CD14-positive monocyte (primary cell): ENCODE measurements at regions not wholly inside any gene's neighbourhood (a gene's known extent, or its start where the extent isn't known, plus 50 kb on each side); places are given as distances from the start of the nearest gene placed in this dataset.

ENCODE experiments used
- DNase-seq, 3 donors: peaks; one replicate each; pipeline ENCODE4 v3.0.0-alpha.2; 2011 to 2022
- H2AFZ ChIP-seq: 2 replicates; pipeline ENCODE4 v1.6.0; 2012; ENCODE audit warnings: mild to moderate bottlenecking, low read depth, low read length, inconsistent platforms; ENCODE audit not compliant: insufficient read depth, poor library complexity, severe bottlenecking
- H3K27ac ChIP-seq, 2 donors: 1 replicate in 1 of 2; 2 replicates in 1 of 2; pipeline ENCODE4 v1.5.1; 2012 to 2013; ENCODE audit warnings: low read length in 2 of 2, control low read depth in 1 of 2, inconsistent platforms in 1 of 2, low read depth in 1 of 2, mild to moderate bottlenecking in 1 of 2
- H3K27me3 ChIP-seq, 2 donors: one replicate each; pipeline versions ENCODE4 v1.6.0 to v1.6.1; 2011 to 2013; ENCODE audit warnings: low read length in 2 of 2; ENCODE audit not compliant: control insufficient read depth in 2 of 2, insufficient read depth in 2 of 2
- H3K36me3 ChIP-seq, 2 donors: replicated peaks in 1 of 2; 1 replicate in 1 of 2; 2 replicates in 1 of 2; pipeline versions ENCODE4 v1.5.1 to v1.6.1; 2012 to 2013; ENCODE audit warnings: low read length in 2 of 2, control low read depth in 1 of 2, inconsistent platforms in 1 of 2, mild to moderate bottlenecking in 1 of 2; ENCODE audit not compliant: insufficient read depth in 2 of 2, control insufficient read depth in 1 of 2
- H3K4me1 ChIP-seq, 2 donors: 1 replicate in 1 of 2; 2 replicates in 1 of 2; pipeline versions ENCODE4 v1.5.1 to v1.6.1; 2012 to 2013; ENCODE audit warnings: low read length in 2 of 2, control low read depth in 1 of 2, inconsistent platforms in 1 of 2, mild to moderate bottlenecking in 1 of 2, moderate library complexity in 1 of 2; ENCODE audit not compliant: insufficient read depth in 2 of 2, control insufficient read depth in 1 of 2
- H3K4me2 ChIP-seq: replicated peaks from 2 replicates; pipeline ENCODE3; 2012; ENCODE audit warnings: low read length, moderate library complexity, mild to moderate bottlenecking; ENCODE audit not compliant: poor library complexity, severe bottlenecking; ENCODE audit errors: extremely low read depth
- H3K4me3 ChIP-seq, 3 experiments: fragments of 200-600 bp in 1 of 3; sonication (generic) in 1 of 3; replicated peaks in 1 of 3; 1 replicate in 2 of 3; 2 replicates in 1 of 3; pipeline ENCODE4 v1.5.1; 2011 to 2013; ENCODE audit warnings: low read length in 3 of 3, mild to moderate bottlenecking in 3 of 3, control low read depth in 2 of 3, low read depth in 2 of 3, inconsistent platforms in 1 of 3, moderate library complexity in 1 of 3
- H3K79me2 ChIP-seq: 2 replicates; pipeline ENCODE4 v1.6.0; 2012; ENCODE audit warnings: mild to moderate bottlenecking, control low read depth, inconsistent platforms, low read length, moderate library complexity; ENCODE audit not compliant: insufficient read depth
- H3K9ac ChIP-seq: 2 replicates; pipeline ENCODE4 v1.6.0; 2017; ENCODE audit warnings: low read length, mild to moderate bottlenecking; ENCODE audit not compliant: insufficient read depth, poor library complexity, severe bottlenecking
- H3K9me3 ChIP-seq, 2 donors: replicated peaks in 1 of 2; 1 replicate in 1 of 2; 2 replicates in 1 of 2; pipeline versions ENCODE4 v1.5.1 to v1.6.1; 2012 to 2013; ENCODE audit warnings: low read length in 2 of 2, control low read depth in 1 of 2; ENCODE audit not compliant: control insufficient read depth in 1 of 2, insufficient read depth in 1 of 2
- H4K20me1 ChIP-seq: 2 replicates; pipeline ENCODE4 v1.6.0; 2012; ENCODE audit warnings: mild to moderate bottlenecking, low read length, control low read depth, moderate library complexity; ENCODE audit not compliant: insufficient read depth
- H3K27ac Mint-ChIP-seq, 7 donors: one replicate each; pipeline ENCODE4 v1.8.0; 2020; ENCODE audit warnings: mild to moderate bottlenecking in 7 of 7, mixed read lengths in 7 of 7, moderate library complexity in 6 of 7, inconsistent platforms in 2 of 7
- H3K27me3 Mint-ChIP-seq, 3 donors: one replicate each; pipeline ENCODE4 v1.8.0; 2021 to 2022; ENCODE audit warnings: low read depth in 3 of 3, mild to moderate bottlenecking in 3 of 3, mixed read lengths in 3 of 3, moderate library complexity in 3 of 3, inconsistent platforms in 1 of 3
- H3K36me3 Mint-ChIP-seq, 2 donors: one replicate each; pipeline ENCODE4 v1.8.0; 2020; ENCODE audit warnings: mixed read lengths in 2 of 2, inconsistent platforms in 1 of 2, mild to moderate bottlenecking in 1 of 2
- H3K4me1 Mint-ChIP-seq: one replicate; pipeline ENCODE4 v1.8.0; 2020; ENCODE audit warnings: mild to moderate bottlenecking, mixed read lengths
- H3K4me3 Mint-ChIP-seq, 2 donors: one replicate each; pipeline ENCODE4 v1.8.0; 2020; ENCODE audit warnings: mild to moderate bottlenecking in 2 of 2, mixed read lengths in 2 of 2, moderate library complexity in 1 of 2
- H3K9me3 Mint-ChIP-seq, 7 donors: one replicate each; pipeline ENCODE4 v1.8.0; 2020 to 2022; ENCODE audit warnings: mixed read lengths in 7 of 7, mild to moderate bottlenecking in 6 of 7, moderate library complexity in 6 of 7, inconsistent platforms in 2 of 7
- CTCF ChIP-seq: fragments of 200-600 bp; IDR thresholded peaks from one replicate; pipeline ENCODE4 v1.8.0; 2022; ENCODE audit warnings: antibody characterized with exemption, mild to moderate bottlenecking
- WGBS: methylation state at CpG from one replicate; pipeline ENCODE4 v1.1.5; 2013; ENCODE audit warnings: missing lambda C conversion rate; ENCODE audit not compliant: insufficient coverage; 5-methylcytosine and 5-hydroxymethylcytosine counted together
- intact Hi-C, 2 donors: fragments of 100-400 bp; cut with micrococcal nuclease; formaldehyde crosslinking; loops; one replicate each; pipeline versions ENCODE4 v1.15.0 to v1.15.1; 2023

- Histone ChIP-seq H3K4me3 (no peak overlapping the region), H3K27me3 (no peaks in the 10 kb centered on the region), H3K9me3 (no peaks in the 10 kb centered on the region), H3K36me3 (no peaks in the 10 kb centered on the region), H3K79me2 (no peaks in the 10 kb centered on the region), H4K20me1 (no peaks in the 10 kb centered on the region), H3K9ac (no peak overlapping the region), H2AFZ (no peak overlapping the region), H3K4me1 (no peaks in the 10 kb centered on the region), H3K27ac (no peak overlapping the region), H3K4me2 (no peak overlapping the region)
- Mint-ChIP-seq H3K4me1 (no peaks in the 10 kb centered on the region), H3K27me3 (peaks cover 0 to 5% (median 2%) of the 10 kb centered on the region in 3 donors), H3K4me3 (no peak overlapping the region), H3K9me3 (peaks cover 0 to 1% (median 0%) of the 10 kb centered on the region in 7 donors), H3K36me3 (no peaks in the 10 kb centered on the region), H3K27ac (no peak overlapping the region)
- DNase-seq, result no peak
- intact Hi-C loops, result no loop called here
- WGBS, result 57% methylated on average over 4 of the region's 7 CpGs
- TF ChIP-seq CTCF, result no peak
These were observed 250.2 kb upstream of the C1orf174 start for GRCh38 chr1:4150262-4150661.

GRCh38 chr1:4152266-4152665 is 252.2 kb upstream of the C1orf174 start:
- WGBS, result 89% methylated on average over 8 of the region's 11 CpGs
- Mint-ChIP-seq H3K4me3 (no peak overlapping the region), H3K36me3 (no peaks in the 10 kb centered on the region), H3K27me3 (peaks cover 0 to 5% (median 2%) of the 10 kb centered on the region in 3 donors), H3K9me3 (peaks cover 0 to 1% (median 0%) of the 10 kb centered on the region in 7 donors), H3K27ac (peak overlapping the region in 1 of 7 donors; percentile 50), H3K4me1 (no peaks in the 10 kb centered on the region)
- Histone ChIP-seq H4K20me1 (no peaks in the 10 kb centered on the region), H3K9me3 (no peaks in the 10 kb centered on the region), H3K4me2 (no peak overlapping the region), H3K79me2 (no peaks in the 10 kb centered on the region), H3K4me3 (no peak overlapping the region), H3K27ac (no peak overlapping the region), H3K4me1 (no peaks in the 10 kb centered on the region), H3K27me3 (no peaks in the 10 kb centered on the region), H3K36me3 (no peaks in the 10 kb centered on the region), H2AFZ (no peak overlapping the region), H3K9ac (no peak overlapping the region)
- no peak for TF ChIP-seq CTCF
- DNase-seq, result no peak
- intact Hi-C loops, result no loop called here
